Kidney glomerular epithelial cell (primary cell): ENCODE measurements at regions not wholly inside any gene's neighbourhood (a gene's known extent, or its start where the extent isn't known, plus 50 kb on each side); places are given as distances from the start of the nearest gene placed in this dataset.
A peak's percentile ranks its signal among the peaks of the same experiment; 100 is the strongest.
"Not testable (repeated sequence)": the region's sequence is repeated elsewhere in the genome, so short reads cannot be mapped to it uniquely, and the experiment has no call there.

Experiments used
- DNase-seq: peaks from one replicate; lab custom pipeline; 2025; lab: John Stamatoyannopoulos, UW

GRCh38 chrX:42832764-42833549 is 55.0 kb upstream of the PPP1R2C start:
- no peak for DNase-seq

- not testable (repeated sequence) for DNase-seq
Observed at GRCh38 chrX:42833550-42833940, 55.6 kb upstream of the PPP1R2C start.

GRCh38 chrX:42837101-42837726 is 59.3 kb upstream of the PPP1R2C start:
- no peak for DNase-seq

GRCh38 chrX:42837747-42838146 is 59.8 kb upstream of the PPP1R2C start:
- no peak for DNase-seq

- no peak for DNase-seq
Observed at GRCh38 chrX:42839632-42840031, 61.7 kb upstream of the PPP1R2C start.

- no peak for DNase-seq
Observed at GRCh38 chrX:42846741-42847140, 68.8 kb upstream of the PPP1R2C start.

- DNase-seq, result no peak
Observed at GRCh38 chrX:42855259-42855658, 77.3 kb upstream of the PPP1R2C start.

- DNase-seq, result no peak
Observed at GRCh38 chrX:42857766-42858165, 79.8 kb upstream of the PPP1R2C start.

- DNase-seq, result no peak
Observed at GRCh38 chrX:42869011-42869410, 91.0 kb upstream of the PPP1R2C start.

GRCh38 chrX:42869659-42870476 is 91.9 kb upstream of the PPP1R2C start:
- no peak for DNase-seq

- no peak for DNase-seq
Observed at GRCh38 chrX:42886519-42886918, 108.6 kb upstream of the PPP1R2C start.

GRCh38 chrX:42900947-42901346 is 123.0 kb upstream of the PPP1R2C start:
- no peak for DNase-seq

GRCh38 chrX:42902513-42902912 is 124.5 kb upstream of the PPP1R2C start:
- DNase-seq, result no peak

GRCh38 chrX:42920752-42921151 is 142.8 kb upstream of the PPP1R2C start:
- no peak for DNase-seq

- DNase-seq, result no peak
Observed at GRCh38 chrX:42930071-42930470, 152.1 kb upstream of the PPP1R2C start.

GRCh38 chrX:42930951-42931350 is 153.0 kb upstream of the PPP1R2C start:
- DNase-seq, result peak; percentile 22

- no peak for DNase-seq
Observed at GRCh38 chrX:42933187-42933586, 155.2 kb upstream of the PPP1R2C start.

- DNase-seq, result no peak
Observed at GRCh38 chrX:42934020-42934726, 156.2 kb upstream of the PPP1R2C start.

GRCh38 chrX:42941671-42942070 is 163.7 kb upstream of the PPP1R2C start:
- no peak for DNase-seq

- no peak for DNase-seq
Observed at GRCh38 chrX:42943051-42943974, 165.3 kb upstream of the PPP1R2C start.

GRCh38 chrX:42944381-42944998 is 166.5 kb upstream of the PPP1R2C start:
- no peak for DNase-seq
